PC-3 (cell line): ENCODE measurements at regions not wholly inside any gene's neighbourhood (a gene's known extent, or its start where the extent isn't known, plus 50 kb on each side); places are given as distances from the start of the nearest gene placed in this dataset.

Source experiments
- CTCF ChIP-seq: fragments of 300-600 bp; sonication (generic); conservative IDR thresholded peaks from 2 replicates; pipeline ENCODE4 v1.5.1; 2017; ENCODE audit warnings: antibody characterized with exemption, low read depth, mild to moderate bottlenecking, low read length
- EZH2 ChIP-seq: fragments of 300-600 bp; sonication (generic); IDR thresholded peaks from one replicate; pipeline ENCODE4 v1.6.1; 2017; ENCODE audit warnings: antibody characterized with exemption, mild to moderate bottlenecking, low read length; ENCODE audit not compliant: unreplicated experiment
- EZH2phosphoT487 ChIP-seq: fragments of 300-600 bp; sonication (generic); IDR thresholded peaks from 2 replicates; pipeline ENCODE4 v1.6.1; 2018; ENCODE audit warnings: mild to moderate bottlenecking, antibody characterized with exemption, low read length, borderline replicate concordance

DNA sequence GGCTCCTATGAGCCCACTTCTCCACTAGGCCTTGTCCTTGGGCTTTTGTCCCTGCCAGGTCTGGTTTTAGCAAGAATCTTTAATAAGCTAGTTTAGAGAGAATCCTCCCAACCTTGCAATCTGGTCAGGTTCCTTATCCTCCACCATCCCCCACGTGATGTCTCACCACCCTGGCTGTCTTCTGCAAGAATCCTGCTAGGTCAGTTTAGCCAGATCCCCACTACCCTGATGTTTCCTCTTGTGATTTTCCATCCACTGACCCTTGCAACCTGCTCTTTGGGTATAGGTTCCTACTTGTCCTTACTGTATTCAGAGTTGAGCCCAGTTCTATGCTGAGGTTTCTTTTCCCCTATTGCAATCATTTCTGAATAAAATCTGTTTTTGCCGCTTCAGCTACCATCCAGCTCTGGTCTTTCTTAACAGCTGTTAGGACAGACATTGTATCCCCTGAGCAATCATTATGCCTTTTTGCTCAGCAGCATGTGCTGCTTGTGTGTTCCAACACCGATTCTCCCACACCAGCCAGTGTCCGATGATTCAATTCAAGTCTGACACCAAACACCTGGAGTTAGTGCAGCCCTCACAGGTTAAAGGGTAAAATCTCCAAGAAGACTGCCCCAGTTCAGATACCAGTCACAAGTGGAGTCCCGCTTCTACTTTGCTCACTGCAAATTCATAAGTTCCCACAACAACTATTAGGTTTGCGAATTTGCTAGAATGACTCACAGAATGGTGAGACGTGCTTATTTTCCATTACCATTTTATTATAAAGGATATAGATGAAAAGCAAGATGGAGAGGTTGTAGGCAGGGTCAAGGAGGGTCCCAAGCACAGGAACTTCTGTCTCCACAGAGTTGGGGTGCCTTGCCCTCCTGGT lies 62.2 kb upstream of the ADCY1 start:
- no peak for TF ChIP-seq CTCF
- TF ChIP-seq EZH2: no peak
- TF ChIP-seq EZH2phosphoT487: no peak
